Stimulated activated CD4-positive, alpha-beta T cell treated with anti-CD3 and anti-CD28 coated beads, Interleukin-4, amount 100 ng/mL, for 24 hours (primary cell): ENCODE measurements at regions not wholly inside any gene's neighbourhood (a gene's known extent, or its start where the extent isn't known, plus 50 kb on each side); places are given as distances from the start of the nearest gene placed in this dataset.
"Not testable (repeated sequence)": the region's sequence is repeated elsewhere in the genome, so short reads cannot be mapped to it uniquely, and the experiment has no call there.

Experiments
- DNase-seq: peaks from one replicate; pipeline ENCODE4 v3.0.0-alpha.2; 2020

GRCh38 chrX:47302396-47302795 is 68.0 kb upstream of the ZNF157 start:
- DNase-seq, result no peak

- not testable (repeated sequence) for DNase-seq
These were observed 63.8 kb upstream of the ZNF157 start for GRCh38 chrX:47306471-47307023.

DNA sequence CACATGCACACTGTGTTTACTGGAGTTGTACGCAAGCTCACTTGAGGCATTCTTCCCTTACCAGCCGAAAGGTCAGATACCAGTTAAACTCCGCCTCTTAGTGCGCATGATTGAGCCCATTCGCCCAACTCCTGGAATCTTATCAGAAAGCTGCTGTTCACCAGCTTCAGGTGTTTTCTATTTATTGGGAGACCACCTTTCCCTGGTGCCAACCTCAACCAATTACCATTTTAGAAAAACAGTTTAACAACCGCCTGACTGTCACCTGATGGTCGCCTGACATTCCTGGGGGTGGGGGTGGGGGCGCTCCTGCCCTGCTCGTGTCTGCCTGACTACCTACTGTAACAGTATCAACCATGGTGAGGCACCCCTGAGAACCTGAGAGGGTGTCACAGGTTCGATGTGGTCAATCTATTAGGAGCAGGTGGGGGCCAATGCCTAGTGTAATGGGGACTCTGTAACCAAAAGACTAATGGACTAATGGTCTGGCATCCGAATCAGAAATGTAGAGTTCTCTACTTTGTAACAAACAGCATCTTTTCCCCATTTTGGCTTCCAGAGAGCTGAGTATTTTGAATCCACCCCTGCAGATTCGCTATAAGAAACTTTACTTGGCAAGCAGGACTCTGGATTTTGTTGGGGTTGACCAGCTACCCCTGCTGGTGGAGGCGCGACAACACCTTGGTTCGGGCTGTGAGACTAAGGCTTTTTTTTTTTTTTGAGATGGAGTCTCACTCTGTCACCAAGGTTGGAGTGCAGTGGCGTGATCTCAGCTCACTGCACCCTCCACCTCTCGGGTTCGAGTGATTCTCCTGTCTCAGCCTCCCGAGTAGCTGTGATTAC is 58.2 kb upstream of the ZNF157 start:
- peak; percentile 49 for DNase-seq

GRCh38 chrX:47313056-47313455 is 57.3 kb upstream of the ZNF157 start:
- no peak for DNase-seq

DNA sequence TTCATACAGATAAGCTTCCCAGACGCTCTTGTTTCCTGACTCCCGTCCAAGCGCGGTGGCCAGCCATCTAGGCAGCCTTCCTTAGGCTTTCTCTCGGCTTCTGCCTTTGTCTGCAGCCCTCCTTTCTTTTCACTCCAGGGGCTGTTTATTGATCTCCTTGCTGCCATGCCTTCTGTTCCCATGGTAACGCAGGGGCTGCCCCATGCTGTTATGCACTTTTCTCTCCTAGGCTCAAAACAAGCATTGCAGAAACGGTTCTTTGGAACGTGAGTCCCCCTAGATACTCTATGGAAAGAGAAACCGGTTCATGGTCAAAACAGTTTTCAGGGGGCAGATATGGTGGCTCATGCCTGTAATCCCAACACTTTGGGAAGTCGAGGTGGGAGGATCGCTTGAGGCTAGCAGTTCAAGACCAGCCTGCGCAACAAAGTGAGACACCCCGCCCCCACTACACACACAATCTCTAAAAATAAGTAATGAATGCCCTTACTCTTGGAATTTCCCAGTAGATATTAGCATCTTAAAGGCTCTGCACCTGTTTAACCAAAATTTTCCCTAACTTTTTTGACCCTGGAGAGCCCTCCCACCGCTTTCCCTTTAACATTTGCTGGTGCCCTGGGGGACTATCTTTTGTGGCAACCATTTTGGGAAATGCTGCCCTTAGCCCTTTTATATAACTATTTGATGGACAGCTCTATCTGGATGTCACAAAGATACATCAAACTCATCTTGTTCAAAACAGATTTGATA is 53.9 kb upstream of the ZNF157 start:
- DNase-seq, result no peak
